ENCODE measurements at regions not wholly inside any gene's neighbourhood (a gene's known extent, or its start where the extent isn't known, plus 50 kb on each side); places are given as distances from the start of the nearest gene placed in this dataset.

- H3K27ac ChIP-seq (ENCODE audit: low read depth, low read length): no peak overlapping the region
- TF ChIP-seq SIN3A (IDR thresholded peaks at IDR 0.05; ENCODE audit: low read depth): no peak
- no peak for TF ChIP-seq ATF3 (IDR thresholded peaks at IDR 0.05)
- no peak for TF ChIP-seq POLR2A (IDR thresholded peaks at IDR 0.05; ENCODE audit: borderline replicate concordance, extremely low read depth, insufficient read depth, insufficient read length)
- TF ChIP-seq EZH2 (IDR thresholded peaks at IDR 0.05): no peak
- TF ChIP-seq TCF7L2 (IDR thresholded peaks at IDR 0.05; ENCODE audit: borderline replicate concordance, extremely low read depth, insufficient read depth, insufficient read length): no peak
- no peak for TF ChIP-seq YY1 (IDR thresholded peaks at IDR 0.05; ENCODE audit: extremely low read depth, insufficient replicate concordance, low read depth, low read length)
- TF ChIP-seq ZFX (IDR thresholded peaks at IDR 0.05): no peak
- no peak for TF ChIP-seq CBX3 (IDR thresholded peaks at IDR 0.05; ENCODE audit: low read depth)
- TF ChIP-seq, protein P1, sequence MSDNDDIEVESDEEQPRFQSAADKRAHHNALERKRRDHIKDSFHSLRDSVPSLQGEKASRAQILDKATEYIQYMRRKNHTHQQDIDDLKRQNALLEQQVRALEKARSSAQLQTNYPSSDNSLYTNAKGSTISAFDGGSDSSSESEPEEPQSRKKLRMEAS (IDR thresholded peaks at IDR 0.05): no peak
- no peak for TF ChIP-seq ZBTB33 (IDR thresholded peaks at IDR 0.05; ENCODE audit: extremely low read depth, insufficient replicate concordance, low read length)
- no peak for TF ChIP-seq POLR2AphosphoS5 (IDR thresholded peaks at IDR 0.05; ENCODE audit: low read depth, low read length)
- no peak for TF ChIP-seq ELF1 (IDR thresholded peaks at IDR 0.05; ENCODE audit: borderline replicate concordance, low read depth)
- no peak for TF ChIP-seq SP1 (IDR thresholded peaks at IDR 0.05; ENCODE audit: low read depth)
- TF ChIP-seq EZH2phosphoT487 (IDR thresholded peaks at IDR 0.05; ENCODE audit: borderline replicate concordance): no peak
- no peaks in the 10 kb centered on the region for H3K4me1 ChIP-seq (ENCODE audit: control insufficient read depth in 1 of 2, insufficient read depth in 2 of 2, low read length in 2 of 2)
- H3K79me2 ChIP-seq (ENCODE audit: insufficient read depth, low read length): no peaks in the 10 kb centered on the region
- ChIA-PET RAD21 (ENCODE audit: low non-redundant PET in 1 of 2, low total read pairs in 2 of 2, uncharacterized antibody in 2 of 2, unreplicated experiment in 2 of 2) (no interaction called here), CTCF (no interaction called here), POLR2A (no interaction called here)
- H3K9me2 ChIP-seq (ENCODE audit: insufficient read depth): no peaks in the 10 kb centered on the region
- no peaks in the 10 kb centered on the region for H3K36me3 ChIP-seq (ENCODE audit: control insufficient read depth in 1 of 2, insufficient read depth in 2 of 2, low read length in 2 of 2)
- H3K4me2 ChIP-seq (ENCODE audit: low read length): no peak overlapping the region
- H3K9ac ChIP-seq (ENCODE audit: low read length): no peak overlapping the region
- intact Hi-C loops (cut with micrococcal nuclease): no loop called here
- DNase-seq (ENCODE audit: low read depth, low spot score) (no peak), ATAC-seq (no peak)
- H2AFZ ChIP-seq (ENCODE audit: low read depth, low read length, poor library complexity, severe bottlenecking): no peak overlapping the region
- H3K9me3 ChIP-seq (ENCODE audit: control insufficient read depth in 1 of 2, insufficient read depth in 1 of 2, low read depth in 1 of 2, low read length in 2 of 2): no peaks in the 10 kb centered on the region
- no peaks in the 10 kb centered on the region for H4K20me1 ChIP-seq (ENCODE audit: insufficient read depth)
- H3K4me3 ChIP-seq (replicated peaks in 1 of 2; ENCODE audit: low read depth in 1 of 2, low read length in 2 of 2): no peak overlapping the region
- H3K27me3 ChIP-seq (ENCODE audit: insufficient read depth, low read length): peaks cover 5% of the 10 kb centered on the region; the same call in 1 of the 2 replicates
- BruUV-seq (replicated peaks): no TSS peak
These were observed 190.2 kb upstream of the PCSK5 start for GRCh38 chr9:75700252-75700640.
